Astrocyte (in vitro differentiated cells and primary cell): ENCODE measurements at regions not wholly inside any gene's neighbourhood (a gene's known extent, or its start where the extent isn't known, plus 50 kb on each side); places are given as distances from the start of the nearest gene placed in this dataset.

ENCODE experiments used
- EZH2 ChIP-seq: IDR thresholded peaks from 2 replicates; pipeline ENCODE4 v1.6.1; 2012; ENCODE audit warnings: mild to moderate bottlenecking, low read length, inconsistent platforms; ENCODE audit not compliant: insufficient read depth
- TF ChIP-seq, protein P1 (sequence below): IDR thresholded peaks from 2 replicates; pipeline ENCODE4 v1.5.1; 2011; ENCODE audit warnings: low read depth, mild to moderate bottlenecking, inconsistent platforms, low read length, moderate library complexity; ENCODE audit not compliant: insufficient read depth

GRCh38 chr1:56394298-56394697 lies 185.1 kb downstream of the PLPP3 start:
- TF ChIP-seq, protein P1, sequence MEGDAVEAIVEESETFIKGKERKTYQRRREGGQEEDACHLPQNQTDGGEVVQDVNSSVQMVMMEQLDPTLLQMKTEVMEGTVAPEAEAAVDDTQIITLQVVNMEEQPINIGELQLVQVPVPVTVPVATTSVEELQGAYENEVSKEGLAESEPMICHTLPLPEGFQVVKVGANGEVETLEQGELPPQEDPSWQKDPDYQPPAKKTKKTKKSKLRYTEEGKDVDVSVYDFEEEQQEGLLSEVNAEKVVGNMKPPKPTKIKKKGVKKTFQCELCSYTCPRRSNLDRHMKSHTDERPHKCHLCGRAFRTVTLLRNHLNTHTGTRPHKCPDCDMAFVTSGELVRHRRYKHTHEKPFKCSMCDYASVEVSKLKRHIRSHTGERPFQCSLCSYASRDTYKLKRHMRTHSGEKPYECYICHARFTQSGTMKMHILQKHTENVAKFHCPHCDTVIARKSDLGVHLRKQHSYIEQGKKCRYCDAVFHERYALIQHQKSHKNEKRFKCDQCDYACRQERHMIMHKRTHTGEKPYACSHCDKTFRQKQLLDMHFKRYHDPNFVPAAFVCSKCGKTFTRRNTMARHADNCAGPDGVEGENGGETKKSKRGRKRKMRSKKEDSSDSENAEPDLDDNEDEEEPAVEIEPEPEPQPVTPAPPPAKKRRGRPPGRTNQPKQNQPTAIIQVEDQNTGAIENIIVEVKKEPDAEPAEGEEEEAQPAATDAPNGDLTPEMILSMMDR: no peak
- TF ChIP-seq EZH2: no peak
